ENCODE measurements at regions not wholly inside any gene's neighbourhood (a gene's known extent, or its start where the extent isn't known, plus 50 kb on each side); places are given as distances from the start of the nearest gene placed in this dataset.

DNA sequence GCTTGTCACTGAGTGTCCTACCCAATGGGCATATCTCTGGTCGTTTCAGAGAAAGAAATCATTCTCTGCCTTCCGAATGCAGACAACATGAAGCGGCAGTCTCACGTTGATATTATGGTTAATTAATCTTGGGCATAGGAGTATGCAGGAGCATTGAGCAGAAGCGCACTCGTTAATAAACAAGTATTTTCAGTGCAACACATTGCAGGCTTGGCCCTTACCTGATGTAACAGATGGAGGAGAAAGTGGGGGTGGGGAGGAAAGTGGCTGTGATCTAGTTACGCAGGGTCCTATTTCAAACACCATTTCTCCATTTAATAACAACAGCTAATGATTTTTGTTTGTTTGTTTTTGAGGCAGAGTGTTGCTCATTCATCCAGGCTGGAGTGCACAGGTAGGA lies 414.0 kb upstream of the RBFOX1 start:
- DNase-seq, result no peak

DNA sequence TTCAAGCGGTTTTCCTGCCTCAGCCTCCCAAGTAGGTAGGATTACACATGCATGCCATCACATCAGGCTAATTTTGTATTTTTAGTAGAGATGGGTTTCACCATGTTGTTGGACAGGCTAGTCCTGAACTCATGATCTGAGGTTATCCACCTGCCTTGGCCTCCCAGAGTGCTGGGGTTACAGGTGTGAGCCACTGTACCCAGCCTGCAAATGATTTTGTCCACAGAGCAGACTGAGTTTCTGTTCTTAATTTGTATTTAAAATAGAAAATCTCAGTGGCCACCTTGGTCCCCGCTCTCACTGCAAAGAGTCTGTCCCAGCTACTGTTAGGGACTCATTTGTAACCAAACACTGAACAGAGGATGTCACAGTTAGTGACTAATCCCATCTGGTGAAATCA lies 415.7 kb upstream of the RBFOX1 start:
- no peak for DNase-seq

DNA sequence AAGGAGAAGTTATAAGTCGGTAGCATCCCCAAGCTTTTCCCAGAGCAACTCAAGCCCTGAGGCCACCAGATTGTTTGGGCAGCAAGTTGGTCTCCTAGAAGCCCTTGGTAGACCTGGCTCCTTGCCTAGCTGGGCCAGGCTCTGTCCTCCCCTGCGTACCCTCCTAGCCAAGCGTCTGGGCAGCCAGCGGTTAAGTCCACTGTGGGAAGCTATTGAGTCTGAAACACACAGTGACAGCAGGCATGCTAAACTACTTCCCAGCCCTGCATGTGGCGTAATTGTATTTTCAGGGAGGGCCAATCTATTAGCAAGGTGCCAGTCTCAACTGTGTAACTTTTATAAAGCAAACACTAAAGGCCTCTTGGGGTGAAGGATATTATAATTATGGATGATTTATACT lies 419.1 kb upstream of the RBFOX1 start:
- no peak for DNase-seq

DNA sequence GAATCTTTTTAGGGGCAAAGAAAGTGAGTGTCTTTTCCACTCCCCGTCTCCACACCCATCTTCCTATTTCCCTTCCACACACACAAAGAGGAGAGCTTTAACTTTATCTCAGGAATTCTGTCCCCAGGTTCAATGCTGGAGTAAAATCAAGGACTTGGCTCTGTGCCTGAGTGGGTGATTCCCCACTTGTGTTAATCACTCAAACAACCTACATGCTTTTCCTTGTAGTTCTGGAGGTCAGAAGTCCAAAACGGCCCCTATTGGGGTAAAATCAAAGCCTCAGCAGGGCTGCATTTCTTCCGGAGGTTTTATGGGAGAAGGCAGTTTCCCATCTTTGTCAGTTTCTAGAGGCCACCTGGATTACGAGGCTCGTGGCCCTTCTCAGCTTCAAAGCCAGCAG lies 422.3 kb upstream of the RBFOX1 start:
- DNase-seq, result no peak

DNA sequence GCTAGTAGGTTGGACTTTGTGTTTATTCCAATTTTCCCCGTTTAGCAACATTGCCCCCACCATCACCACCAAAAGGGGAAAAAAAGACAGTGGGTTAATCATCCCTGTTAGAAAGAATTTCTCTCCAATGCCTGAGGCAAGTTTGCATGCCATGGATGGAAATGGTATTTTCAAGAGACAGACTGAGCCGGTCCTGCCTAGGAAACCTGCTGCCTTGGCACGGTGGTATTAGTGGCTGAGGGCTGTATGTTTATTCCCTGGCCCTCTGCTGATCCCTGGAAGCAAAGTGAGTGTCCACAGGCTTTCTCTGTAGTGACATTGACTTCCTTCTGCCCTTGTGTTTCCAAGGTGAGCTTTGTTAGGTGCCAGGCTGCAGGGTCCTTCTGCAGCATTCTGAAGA lies 427.0 kb upstream of the RBFOX1 start:
- no peak for DNase-seq

DNA sequence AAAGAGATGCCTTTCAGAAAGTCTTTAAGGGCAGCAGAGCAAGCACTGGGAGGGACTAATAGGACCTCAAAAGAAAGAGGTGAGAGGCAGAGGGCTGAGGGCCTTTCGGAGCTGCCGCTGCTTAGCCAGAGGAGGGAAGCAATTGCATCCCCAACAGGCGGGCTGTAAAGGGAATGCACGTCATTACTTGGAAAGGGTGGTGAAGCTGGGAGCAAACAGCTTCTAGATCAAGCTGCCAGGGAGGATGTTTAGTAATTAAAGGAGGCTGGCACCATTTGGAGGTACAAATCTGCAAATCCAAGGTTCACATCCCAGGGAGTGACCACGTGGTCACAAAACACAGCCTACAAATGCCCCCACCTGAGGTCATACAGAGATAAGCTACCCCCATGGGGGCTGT lies 429.0 kb upstream of the RBFOX1 start:
- DNase-seq, result no peak

DNA sequence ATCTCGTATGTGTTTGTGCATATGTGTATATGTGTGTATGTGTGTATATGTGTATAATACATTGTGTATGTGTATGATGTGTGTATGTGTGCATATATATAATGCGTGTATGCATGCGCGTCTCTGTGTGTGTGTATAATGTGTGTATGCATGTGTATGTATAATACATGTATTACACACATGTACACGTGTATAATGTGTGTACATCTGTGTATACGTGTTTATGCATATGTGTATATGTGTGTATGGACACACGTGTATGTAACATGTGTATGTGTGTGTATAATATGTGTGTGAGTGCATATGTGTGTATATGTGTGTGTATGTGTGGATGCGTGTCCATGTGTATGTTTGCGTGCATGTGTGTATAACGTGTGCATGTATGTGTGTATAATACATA lies 433.7 kb upstream of the RBFOX1 start:
- no peak for DNase-seq

DNA sequence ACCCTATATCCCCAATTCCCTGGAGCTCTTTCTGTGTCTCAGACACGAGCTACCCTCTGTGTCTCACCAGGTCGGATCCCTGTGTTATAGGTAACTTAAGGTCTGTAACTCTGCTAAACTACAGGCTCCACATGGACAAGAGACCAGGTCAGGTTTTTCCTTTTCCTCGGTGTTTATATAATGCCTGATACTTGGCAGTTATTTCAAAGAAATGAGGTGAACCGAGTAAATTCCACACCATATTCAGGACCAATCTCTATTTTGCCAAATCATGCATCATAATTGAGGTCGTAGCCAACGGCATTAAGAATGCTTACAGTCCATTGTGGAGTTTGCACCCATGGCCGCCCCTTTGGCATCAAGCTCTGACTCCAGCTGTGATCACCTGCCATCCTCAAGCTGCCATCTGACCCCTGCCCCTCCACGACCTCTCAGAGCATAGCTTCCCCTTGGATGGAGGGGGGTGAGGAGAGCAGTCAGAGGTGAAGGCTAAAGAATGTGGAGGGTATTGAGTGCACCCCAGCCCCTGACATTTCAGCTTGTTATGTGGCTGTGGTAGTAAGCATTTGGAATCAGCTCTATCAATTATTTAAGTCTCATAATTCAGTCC lies 434.7 kb upstream of the RBFOX1 start:
- no peak for DNase-seq

DNA sequence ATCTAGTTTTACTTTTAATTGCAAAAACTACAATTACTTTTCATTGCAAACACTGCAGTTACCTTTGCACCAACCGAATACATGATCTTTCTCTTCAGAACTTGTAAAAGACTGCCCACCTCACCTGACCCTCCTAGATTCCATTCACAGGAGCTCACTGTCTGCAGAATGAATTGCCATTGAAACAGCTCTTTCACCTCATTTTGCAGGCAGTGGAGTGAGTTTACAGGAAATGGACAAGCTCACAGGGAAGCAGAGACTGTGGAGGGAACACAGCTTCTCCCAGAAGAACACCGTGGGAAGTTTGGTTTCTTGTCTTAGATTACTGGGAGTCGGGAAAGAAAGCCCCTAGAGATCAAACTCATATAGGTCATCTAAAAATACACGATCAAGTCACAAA lies 439.7 kb upstream of the RBFOX1 start:
- DNase-seq, result no peak

DNA sequence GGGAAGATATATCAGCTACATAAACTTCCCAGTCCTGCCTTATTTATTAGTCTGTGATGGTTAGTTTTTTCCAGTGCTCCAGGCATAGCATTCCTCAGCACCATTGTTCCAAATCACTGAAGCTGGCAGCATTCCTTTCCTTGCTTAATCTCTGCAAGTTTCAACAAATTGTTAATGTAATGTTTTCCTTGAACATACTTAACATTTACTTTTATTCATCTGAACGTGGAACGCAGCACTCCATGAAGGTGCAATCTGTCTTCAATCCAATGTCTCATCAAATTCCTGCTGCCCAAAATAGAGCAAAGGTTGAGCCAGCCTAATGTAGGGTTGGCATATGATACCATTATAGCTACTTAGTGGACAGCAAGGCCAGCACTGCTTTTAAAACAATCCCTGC lies 441.1 kb upstream of the RBFOX1 start:
- no peak for DNase-seq

DNA sequence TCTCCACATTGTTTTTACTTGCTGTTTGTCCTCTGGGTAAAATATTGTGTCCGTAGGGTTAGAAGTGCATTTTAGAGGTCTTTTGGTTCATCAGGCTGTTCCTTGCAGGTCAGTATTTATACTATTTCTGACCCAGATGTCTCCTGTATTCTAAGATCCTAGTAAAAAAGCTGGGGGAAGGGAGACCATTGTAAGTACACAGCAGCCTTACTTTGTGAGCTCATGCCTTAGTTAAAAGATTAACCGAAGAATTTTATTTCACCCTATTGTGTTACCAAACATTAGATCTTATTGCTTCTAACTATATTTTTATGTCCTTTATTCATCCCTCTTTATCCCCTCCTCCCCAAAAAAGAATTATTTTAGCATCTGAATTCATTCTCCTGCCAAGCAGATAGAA lies 444.1 kb upstream of the RBFOX1 start:
- DNase-seq, result no peak

DNA sequence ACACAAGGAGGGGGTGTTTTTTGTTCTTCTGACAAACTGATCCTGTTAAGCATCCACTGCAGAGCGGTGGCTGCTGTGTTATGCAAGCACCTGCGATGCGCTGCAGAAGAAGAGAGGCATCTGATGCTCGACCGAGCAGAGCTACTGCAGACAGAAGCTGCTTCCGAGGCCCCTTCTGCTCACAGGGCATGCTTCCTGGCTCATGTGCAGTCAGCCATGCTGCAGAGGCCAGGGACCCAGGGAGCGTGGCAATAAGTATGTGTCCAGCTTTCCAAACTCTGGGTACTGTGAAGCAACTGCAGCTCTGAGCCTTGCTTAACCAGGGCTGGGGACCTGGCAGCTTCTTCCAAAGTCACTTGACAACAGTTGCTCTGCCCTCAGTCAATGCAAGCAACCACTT lies 448.6 kb upstream of the RBFOX1 start:
- no peak for DNase-seq

DNA sequence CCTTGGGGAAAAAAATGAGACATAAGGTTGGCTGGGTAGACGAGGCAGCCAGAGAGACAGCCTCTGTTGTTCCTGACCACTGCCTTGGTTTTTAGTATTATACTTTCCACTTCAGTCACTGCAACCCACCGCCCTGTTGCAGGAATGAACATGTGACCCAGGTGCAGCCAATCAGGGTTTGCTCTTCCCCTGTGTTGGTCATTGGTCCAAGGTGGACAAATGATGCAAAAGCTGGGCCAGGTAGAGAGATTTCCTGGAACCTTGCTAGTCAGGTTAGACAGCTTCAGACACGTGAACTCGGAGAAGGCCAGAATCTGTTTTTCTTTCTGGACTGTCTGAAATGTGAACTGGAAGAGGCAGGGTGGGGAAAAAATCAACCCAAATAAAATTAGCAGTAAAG lies 452.4 kb upstream of the RBFOX1 start:
- no peak for DNase-seq

DNA sequence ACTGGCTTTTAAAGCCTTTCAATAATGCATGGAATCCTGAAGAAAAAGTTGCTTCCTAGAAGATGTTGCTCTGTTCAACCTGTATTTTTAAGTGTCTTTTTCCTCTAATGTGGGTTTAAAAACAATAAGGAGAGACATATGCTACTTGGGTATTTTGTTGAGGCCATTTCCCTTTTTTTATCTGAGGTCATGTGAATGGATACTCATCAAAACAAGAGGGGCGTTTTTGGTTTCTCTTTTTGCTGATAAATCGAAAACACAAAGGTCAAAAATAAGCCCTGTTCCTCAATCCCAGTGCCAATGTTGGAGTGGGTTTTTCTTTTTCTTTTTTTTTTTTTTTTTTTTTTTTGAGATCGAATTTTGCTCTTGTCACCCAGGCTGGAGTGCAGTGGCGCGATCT lies 468.0 kb upstream of the RBFOX1 start:
- no peak for DNase-seq

DNA sequence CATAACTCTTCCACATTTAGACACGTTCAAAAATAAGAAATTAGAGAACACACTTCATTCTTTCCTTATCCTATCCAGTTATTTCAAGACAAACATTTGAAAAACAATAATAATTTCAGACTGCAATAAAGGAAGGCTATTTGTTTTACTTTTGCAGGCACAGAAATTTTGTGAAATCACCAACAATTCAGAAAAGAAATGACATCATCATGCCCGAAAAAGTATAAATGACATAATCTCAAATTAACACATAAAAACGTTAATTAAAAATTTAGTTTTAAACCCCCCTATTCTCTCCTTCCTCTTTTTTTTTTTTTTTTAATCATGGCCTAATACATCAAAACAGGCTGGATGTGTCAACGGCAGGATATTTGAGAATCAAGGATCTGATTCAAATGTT lies 468.4 kb upstream of the RBFOX1 start:
- DNase-seq, result no peak

DNA sequence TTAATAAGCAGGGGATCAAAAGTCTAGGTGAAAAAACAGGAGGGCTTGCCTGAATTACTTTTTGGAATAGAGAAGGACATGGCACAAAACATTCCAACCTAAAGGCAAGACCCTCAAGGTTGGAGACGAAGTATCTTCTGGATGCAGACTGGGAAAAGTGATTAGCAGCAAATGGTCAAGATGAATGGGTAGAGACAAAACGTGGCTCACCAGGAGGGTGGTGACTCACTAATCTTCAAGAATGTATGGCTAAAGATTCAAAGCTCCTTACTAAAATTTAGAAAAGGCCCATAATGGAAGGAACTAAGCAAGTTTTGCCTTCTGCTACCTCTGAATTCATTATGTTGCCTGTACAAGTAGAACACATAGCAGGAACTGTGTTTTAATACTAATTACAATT lies 469.5 kb upstream of the RBFOX1 start:
- no peak for DNase-seq

DNA sequence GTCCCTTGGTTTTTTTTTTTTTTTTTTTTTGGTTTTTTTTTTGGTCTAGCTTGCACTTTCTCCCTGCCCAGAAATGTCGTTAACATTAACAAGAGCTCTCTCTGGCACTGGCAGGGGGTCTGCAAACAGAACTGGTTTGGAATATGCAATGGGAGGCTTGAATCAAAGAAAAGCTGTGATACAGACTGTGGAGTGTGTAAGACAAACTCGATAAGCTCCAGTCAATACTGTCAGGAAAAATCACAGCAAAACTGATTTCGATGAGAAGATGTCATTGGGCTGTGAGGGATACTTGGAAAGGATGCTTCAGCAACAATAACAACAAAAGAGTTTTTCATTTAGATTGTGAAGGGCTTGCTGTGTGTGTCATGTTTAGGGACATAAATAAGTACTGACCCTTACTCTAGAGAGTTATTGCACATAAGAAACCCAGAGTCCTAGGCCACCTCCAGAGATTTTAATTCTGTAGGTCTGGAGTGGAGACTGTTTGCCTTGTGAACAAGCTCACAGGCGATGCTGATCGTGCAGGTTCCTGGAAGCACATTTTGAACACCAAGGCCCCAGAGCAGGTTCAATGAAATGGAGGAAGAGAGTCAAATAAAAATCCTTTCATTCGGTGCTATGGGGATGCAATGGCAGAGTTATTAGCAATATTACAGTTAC lies 470.7 kb upstream of the RBFOX1 start:
- DNase-seq, result no peak

DNA sequence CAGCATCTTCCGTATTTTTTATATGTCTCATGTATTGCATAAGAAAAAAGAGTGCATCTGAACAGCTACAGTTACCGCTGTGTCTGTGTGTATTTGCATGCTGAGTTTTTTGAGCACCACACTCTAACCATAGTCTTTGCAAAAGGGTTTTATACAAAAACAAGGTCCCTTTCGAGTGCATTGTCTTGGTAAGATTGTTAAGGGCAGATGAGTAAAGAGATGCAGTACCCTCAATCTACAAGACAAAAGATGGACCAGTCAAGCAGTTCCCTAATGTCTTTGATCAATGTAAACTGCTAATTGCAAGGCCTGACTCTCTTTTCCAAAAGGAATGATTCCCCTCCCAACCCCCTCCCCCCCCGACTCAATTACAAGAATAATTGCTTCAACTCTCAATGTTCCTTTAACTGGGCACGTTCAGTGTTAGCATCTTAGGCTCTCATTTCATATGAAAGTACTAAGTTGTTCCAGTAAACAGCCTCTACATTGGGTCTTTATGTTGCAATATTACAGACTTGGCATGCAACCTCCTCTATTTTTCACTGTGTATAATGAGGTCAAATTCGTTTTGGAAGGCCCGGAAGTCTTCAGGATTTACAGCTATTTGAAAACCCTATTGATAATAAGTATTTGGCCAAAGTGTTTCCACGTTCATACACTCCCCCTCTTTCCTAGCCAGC lies 471.4 kb upstream of the RBFOX1 start:
- DNase-seq, result no peak

DNA sequence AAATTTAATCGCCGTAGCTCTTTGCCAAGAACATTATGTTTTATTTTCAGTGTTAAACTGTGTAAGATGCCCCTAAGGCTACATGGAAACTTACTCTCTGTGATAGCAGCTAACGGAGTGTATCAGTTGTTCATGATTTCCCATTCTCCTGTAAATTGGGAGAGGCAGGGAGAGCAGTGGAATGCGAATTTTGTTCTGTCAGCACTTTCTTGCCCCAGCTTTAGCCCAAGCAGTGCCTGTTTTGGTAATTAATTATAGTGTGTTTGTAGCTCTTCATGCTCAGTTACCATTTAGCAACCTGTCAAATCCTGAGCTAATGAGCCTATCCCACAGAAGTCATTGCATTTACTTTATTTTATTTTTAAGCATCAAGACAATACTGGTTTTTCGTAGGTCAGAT lies 475.1 kb upstream of the RBFOX1 start:
- no peak for DNase-seq

DNA sequence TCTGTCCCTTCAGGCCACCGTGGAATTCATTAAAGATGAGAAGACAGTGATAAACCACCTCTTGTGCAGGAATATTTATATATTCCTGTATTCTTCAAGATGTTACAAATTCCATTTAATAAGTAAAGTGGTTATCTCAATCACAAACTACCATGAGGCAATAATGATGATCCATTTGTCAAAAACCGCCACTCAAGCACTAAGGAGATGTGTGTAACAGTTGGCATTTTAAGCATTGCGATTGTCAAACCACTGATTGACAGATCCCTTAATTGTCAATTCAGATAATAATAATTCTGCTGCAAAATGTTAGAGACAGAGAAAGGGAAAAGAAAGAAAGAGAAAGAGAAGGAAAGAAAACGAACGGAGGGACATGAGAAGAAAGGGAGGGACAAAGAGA lies 476.1 kb upstream of the RBFOX1 start:
- no peak for DNase-seq

DNA sequence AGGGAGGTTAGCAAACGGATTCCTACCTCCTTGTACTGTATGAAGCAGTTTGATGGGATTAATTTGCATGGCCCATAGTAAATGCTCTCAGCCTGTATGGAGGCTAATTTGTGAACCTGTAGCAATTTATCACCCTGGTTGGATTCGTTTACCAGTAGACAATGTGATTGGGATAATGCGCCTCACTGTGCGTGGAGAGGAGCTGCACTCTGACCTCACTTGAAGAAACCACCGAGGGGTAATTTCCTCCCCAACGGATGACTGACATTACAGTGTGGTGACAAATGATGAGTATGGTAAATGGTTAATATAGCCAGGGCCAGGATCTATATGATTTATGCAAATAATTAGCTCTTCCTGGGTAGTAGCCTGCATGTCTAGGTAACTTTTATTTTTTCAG lies 479.1 kb upstream of the RBFOX1 start:
- DNase-seq, result no peak

DNA sequence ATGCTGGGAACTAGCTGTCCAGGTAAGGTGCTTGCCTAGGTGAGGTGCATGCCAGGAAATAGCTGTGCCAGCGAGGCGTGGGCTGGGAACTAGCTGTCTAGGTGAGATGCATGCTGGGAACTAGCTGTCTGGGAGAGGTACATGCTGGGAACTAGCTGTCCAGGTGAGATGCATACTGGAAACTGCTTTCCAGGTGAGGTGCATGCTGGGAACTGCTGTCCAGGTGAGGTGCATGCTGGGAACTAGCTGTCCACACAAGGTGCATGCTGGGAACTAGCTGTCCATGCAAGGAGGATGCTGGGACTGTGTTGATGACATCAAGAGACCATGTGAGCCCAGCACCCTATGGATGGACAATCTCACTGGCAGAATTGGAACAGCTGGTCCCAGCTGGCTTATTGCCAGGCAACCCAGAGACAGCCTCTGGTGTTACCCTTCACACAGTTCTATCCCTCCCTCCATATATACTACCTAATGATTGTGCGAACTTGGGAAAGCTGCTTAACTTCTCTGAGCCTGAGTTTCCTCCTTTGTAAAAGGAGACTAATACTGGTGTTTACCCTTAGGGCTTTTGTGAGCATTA lies 479.9 kb upstream of the RBFOX1 start:
- no peak for DNase-seq

DNA sequence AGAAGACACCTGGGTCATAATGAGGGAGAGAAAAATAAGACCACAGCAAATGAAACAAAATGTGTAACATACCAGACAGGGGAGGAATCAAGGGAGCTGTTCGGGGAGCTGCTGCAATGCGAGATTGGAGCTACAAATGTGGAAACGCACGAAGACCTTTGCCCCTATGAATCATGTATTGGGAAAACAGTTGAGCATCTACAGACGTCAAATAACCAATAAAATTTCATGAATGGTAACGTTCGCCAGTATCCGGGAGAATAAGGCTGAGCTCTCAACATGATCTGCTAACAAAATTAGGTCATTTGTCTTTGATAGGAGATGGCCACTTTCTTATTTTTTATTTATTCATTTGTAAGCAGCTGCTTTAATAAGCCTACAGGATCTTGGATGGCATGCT lies 486.2 kb upstream of the RBFOX1 start:
- DNase-seq, result no peak

DNA sequence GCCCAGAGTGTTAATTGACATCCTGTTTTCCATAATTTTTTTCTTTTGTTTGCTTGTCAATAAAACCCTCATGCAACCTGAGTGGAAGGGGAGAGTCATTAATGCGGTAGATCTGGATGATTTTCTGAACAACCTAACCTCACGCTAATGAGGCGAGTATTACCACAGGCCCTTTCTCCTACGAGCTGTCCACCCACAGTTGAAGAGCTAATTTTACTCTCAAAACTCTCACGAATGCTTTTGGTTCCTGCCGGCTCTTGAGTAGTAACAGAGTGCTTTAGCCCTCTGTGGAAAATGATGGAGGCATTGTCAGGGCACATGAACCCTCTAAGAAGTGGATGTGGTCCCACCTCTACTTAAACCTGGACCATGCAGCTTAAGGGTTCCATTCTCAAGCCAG lies 491.3 kb upstream of the RBFOX1 start:
- DNase-seq, result no peak

DNA sequence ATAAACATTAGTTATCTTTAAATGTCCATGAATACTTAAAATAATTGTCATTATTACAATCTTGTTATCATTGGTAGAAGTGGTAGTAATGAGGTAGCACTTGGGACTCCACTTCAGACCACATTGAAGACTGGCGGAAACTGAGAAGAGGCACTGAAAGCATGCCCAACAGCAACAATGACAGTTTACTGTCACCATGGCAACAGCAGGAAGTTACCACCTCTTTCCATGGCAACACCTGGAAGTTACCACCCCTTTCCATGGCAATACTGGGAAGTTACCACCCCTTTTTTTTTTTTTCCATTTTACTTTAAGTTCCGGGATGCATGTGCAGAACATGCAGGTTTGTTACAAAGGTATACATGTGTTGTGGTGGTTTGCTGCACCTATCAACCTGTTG lies 494.9 kb upstream of the RBFOX1 start:
- no peak for DNase-seq
